ENCODE measurements at regions not wholly inside any gene's neighbourhood (a gene's known extent, or its start where the extent isn't known, plus 50 kb on each side); places are given as distances from the start of the nearest gene placed in this dataset.
"Not testable (repeated sequence)": the region's sequence is repeated elsewhere in the genome, so short reads cannot be mapped to it uniquely, and the experiment has no call there.

DNA sequence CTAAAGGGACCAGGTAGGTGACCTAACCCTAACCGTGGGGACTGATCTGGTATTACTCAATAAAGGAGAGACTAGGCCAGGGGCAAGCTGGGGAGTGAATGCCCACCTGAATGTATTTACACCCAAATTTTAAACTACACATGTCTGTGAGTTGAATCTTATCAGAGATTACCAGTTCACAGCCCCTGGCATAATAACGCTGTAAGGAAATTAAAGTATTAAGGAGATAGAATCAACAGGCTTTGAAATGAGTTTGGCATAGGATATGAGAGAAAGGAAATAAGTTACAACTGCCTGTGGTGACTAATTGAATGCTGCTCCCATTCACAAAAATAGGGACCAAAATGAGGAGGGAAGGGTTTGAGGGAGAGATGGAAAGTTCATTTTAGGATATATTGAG, 593.3 kb downstream of the CSNK1G3 start:
- H3K27ac ChIP-seq = no peak overlapping the region
- TF ChIP-seq ZFX (IDR thresholded peaks at IDR 0.05; ENCODE audit: borderline replicate concordance) = no peak

DNA sequence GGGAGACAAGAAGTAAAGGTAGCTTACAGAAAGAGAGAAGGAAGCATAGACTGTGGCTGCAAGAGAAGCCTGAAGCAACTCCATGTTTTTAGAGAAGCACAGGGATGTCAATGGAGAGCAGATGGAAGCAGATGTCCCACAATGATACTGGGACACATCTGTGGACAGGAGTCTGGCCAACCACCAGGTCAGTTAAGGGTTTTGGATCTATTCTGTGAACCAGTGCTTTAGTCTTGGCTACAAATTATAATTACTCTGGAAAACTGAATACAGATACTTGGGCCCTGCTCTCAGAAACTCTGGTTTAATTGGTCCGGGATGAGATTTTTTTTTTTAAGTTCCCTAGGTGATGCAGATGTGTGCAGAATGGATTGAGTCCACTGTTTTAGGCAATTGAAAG, 592.8 kb downstream of the CSNK1G3 start:
- no peak overlapping the region for H3K27ac ChIP-seq
- TF ChIP-seq, protein P1, sequence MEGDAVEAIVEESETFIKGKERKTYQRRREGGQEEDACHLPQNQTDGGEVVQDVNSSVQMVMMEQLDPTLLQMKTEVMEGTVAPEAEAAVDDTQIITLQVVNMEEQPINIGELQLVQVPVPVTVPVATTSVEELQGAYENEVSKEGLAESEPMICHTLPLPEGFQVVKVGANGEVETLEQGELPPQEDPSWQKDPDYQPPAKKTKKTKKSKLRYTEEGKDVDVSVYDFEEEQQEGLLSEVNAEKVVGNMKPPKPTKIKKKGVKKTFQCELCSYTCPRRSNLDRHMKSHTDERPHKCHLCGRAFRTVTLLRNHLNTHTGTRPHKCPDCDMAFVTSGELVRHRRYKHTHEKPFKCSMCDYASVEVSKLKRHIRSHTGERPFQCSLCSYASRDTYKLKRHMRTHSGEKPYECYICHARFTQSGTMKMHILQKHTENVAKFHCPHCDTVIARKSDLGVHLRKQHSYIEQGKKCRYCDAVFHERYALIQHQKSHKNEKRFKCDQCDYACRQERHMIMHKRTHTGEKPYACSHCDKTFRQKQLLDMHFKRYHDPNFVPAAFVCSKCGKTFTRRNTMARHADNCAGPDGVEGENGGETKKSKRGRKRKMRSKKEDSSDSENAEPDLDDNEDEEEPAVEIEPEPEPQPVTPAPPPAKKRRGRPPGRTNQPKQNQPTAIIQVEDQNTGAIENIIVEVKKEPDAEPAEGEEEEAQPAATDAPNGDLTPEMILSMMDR (IDR thresholded peaks at IDR 0.05) = no peak
- no peak for TF ChIP-seq ZFX (IDR thresholded peaks at IDR 0.05; ENCODE audit: borderline replicate concordance)

DNA sequence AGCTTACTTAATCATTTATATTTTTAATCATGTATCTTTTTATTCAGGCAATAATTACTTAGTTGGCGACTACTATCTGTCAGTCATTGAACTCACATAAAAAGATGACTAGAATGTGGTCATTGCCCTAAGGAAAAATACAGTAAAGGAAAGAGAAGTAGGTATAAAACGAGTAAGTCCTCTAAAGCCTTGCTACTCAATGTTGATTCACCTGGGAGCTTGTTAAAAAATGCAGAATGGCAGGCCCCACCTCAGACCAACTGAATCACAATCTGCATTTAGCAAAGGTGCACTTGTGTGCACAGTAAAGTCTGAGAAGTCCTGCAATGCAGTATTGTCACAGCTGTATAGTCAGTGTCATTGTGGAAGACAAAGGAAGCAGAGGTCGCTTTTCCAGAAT, 592.4 kb downstream of the CSNK1G3 start:
- H3K27ac ChIP-seq = no peak overlapping the region
- TF ChIP-seq ZFX (IDR thresholded peaks at IDR 0.05; ENCODE audit: borderline replicate concordance) = no peak
- TF ChIP-seq, protein P1 (IDR thresholded peaks at IDR 0.05) = no peak

DNA sequence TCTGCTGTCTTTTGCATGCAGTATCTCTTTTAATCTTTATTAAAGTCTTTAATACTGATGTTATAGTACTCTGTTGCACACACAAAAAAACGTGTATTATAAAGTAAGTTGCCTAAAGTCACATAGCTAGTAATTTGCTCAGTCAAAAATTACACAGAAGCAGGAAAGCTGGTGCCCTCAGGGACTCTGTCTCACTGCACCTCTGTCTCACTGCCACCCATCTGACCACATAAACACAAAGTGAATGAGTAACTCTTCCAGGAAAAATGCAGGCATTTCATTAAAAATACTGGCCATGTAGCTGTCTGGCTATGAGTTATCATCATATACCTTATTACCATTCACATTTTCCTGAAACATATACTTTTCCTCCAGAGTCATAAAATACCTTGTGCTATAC, 591.7 kb downstream of the CSNK1G3 start:
- H3K27ac ChIP-seq = no peak overlapping the region
- TF ChIP-seq ZFX (IDR thresholded peaks at IDR 0.05; ENCODE audit: borderline replicate concordance) = no peak
- TF ChIP-seq, protein P1 (IDR thresholded peaks at IDR 0.05) = no peak

DNA sequence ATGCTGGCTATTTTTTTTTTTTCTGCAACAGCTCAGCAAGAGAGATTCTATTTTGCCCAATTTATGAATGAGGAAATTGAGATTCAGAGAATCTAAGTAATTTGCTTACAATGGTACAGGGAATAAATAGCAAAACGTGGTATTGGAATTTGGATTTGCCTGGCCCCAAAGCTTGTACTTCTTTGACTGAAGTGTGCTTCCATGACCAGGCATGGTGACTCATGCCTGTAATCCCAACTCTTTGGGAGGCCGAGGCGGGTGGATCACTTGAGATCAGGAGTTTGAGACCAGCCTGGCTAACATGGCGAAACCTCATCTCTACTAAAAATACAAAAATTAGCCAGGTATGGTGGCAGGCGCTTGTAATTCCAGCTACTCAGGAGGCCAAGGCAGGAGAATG, 591.1 kb downstream of the CSNK1G3 start:
- H3K27ac ChIP-seq = not testable (repeated sequence)

DNA sequence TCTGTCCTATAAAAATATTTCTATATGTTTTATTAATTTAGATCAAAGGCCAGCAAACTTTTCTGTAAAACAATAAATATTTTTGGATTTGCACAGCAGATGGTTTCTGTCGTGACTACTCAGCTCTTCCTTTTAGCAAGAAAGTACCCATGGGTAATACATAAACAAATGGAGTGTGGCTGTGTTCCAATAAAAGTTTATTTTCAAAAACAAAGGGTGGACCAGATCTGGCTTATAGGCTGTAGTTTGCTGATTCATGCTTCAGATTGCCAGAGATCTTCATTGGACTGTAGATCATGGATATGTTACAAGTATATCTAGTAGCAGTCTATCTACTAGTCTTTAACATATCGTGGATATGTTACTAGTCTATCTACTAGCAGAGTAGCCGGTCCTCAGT, 590.5 kb downstream of the CSNK1G3 start:
- no peak overlapping the region for H3K27ac ChIP-seq
- TF ChIP-seq ZFX (IDR thresholded peaks at IDR 0.05; ENCODE audit: borderline replicate concordance) = no peak
- TF ChIP-seq, protein P1 (IDR thresholded peaks at IDR 0.05) = no peak

DNA sequence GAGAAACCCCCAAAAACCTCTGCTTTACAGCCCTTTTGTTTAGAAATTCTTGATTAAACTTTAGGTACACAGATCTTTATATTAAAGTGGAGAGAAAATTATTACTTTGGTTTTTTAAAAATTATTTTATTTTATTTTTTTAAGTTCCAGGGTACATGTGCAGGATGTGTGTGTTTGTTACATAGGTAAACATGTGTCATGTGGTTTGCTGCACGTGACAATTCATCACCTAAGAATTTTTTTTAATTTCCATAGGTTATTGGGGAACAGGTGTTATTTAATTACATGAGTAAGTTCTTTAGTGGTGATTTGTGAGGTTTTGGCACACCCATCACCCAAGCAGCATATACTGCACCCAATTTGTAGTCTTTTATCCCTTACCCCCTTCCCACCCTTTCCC, 581.7 kb downstream of the CSNK1G3 start:
- TF ChIP-seq, protein P1 (IDR thresholded peaks at IDR 0.05) = no peak
- TF ChIP-seq ZFX (IDR thresholded peaks at IDR 0.05; ENCODE audit: borderline replicate concordance) = no peak
- H3K27ac ChIP-seq = no peak overlapping the region

DNA sequence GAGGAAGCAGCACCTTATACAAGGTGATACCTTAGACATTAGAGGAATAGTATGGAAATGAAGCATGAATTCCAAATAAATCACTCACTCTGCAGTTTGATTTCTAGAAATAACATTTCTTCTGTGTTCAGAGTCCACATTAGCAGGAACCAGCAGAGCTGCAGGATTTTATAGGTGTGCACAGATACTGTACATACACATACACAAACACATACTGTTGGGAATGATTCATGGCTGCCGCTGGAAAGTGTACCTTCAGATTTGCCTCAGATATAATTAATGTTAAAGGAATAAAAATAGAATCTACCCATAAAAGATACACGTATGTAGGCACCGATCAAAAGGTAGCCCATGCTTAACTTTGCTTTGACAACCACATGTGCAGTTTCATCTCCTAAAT, 578.1 kb downstream of the CSNK1G3 start:
- H3K27ac ChIP-seq = no peak overlapping the region
- TF ChIP-seq, protein P1 (IDR thresholded peaks at IDR 0.05) = no peak

DNA sequence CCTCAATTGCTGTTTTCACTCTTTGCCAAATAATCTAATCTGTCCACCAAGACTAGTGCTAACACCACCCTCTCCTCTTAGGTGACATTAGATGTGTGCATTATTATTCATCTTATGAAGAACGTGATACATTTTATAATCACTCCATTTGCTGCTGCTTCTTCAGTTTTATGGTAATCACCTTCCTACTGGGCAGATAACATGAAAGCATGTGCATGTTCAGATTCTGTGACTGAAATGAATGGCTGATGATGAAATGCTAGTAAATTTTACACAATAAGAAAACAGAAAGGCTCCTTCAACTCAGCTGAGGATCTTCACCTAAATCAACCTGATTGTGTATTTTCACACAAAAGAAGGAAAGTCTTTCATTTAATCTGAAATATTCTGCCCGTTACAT, 577.6 kb downstream of the CSNK1G3 start:
- no peak for TF ChIP-seq ZFX (IDR thresholded peaks at IDR 0.05; ENCODE audit: borderline replicate concordance)
- TF ChIP-seq, protein P1 (IDR thresholded peaks at IDR 0.05) = no peak
- H3K27ac ChIP-seq = no peak overlapping the region

Measured in 22Rv1 (cell line).